T-helper 1 cell treated with Interleukin-12 subunit alpha and Interleukin-12 subunit beta and Interleukin-4 antibody, amounts not matched to agents 30 ng/mL and 1 ng/mL, for 36 hours (primary cell): ENCODE measurements at regions not wholly inside any gene's neighbourhood (a gene's known extent, or its start where the extent isn't known, plus 50 kb on each side); places are given as distances from the start of the nearest gene placed in this dataset.

Source experiments
- intact Hi-C: fragments of 100-400 bp; cut with micrococcal nuclease; formaldehyde crosslinking; loops from one replicate; pipeline ENCODE4 v1.15.1; 2024

DNA sequence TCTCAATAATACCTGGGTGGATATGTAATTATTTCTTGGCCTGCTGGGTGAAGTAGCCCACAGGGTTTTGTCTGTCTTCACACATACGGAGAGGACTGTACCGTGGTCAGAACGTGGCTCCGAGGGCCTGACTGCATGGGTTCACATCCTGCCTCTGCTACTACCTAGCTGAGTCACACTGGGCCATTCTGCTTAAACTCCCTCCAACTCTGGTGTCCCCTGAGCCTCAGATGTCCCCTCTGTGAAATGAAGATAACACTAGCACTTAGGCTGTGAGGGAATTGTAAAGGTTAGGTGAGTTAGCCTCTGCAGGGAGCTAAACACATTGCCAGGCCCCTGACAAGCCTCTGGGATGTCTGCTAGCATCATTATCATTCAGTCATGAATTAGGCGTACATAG lies 120.1 kb upstream of the NABP1 start:
- intact Hi-C loops: loop anchor here (10.0 kb wide), 2 partner anchors 467 to 1687 kb away; no protein-coding TSS in a partner anchor

DNA sequence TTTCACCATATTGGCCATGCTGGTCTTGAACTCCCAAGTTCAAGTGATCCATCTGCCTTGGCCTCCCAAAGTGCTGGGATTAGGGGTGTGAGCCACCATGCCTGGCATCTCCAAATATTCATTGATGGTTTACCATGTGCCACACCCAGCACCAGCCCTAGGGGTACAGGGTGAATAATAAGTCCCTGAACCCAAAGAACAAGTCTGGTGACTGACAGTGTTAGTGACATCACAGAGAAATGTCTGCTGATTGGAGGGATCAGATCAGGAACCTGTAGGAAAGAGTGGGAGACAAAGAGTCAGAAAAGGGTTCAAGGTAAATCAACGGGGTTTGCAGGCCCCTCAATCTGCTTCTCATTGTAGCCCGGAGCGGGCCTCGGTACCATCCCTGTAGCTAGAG lies 118.4 kb upstream of the NABP1 start:
- intact Hi-C loops: loop anchor here (10.0 kb wide), 2 partner anchors 465 to 1685 kb away; no protein-coding TSS in a partner anchor

DNA sequence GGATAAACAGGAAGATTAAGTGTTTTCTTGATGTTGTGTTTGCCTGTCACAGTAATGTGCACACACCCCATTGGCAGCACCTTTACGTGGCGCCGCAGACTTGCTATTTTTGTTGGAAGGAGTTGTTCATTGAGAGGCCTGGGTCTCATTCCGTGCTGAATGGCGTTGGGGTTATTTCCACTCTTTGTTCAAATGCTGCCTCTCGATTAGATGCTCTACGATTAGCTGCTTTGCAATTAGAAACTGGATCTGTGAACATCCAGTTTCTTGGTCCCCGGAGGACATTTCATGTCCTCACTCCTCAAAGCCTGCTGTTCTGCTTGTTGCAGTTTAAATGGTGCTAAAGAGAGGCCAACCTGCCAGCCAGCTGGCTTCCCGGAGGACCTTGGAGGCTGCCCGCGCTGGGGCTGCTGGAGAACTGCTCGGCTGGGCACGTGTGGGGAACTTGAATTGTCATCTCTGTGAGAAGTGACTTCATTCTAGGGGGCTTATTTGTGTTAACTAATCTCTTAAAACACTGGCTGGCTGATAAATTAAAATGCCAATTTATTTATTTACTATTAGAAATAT lies 117.4 kb upstream of the NABP1 start:
- intact Hi-C loops: no loop called here

DNA sequence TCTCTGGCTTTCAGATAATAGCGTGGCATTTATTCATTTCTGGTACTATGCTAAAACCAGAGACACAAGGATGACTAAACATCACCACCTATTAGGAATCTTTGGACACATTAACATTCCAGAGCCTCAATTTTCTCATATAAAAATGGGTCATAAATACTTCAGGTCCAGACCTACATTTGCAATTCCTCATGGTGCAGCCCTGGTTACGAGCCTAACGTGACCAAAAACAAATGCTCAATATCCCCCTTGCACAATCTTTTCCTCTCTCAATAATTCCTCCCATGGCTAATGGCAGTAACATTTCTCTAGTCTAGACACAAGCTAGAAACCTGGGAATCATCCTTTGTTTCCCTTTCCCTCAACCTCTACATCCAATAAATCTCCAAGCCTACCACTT lies 112.8 kb upstream of the NABP1 start:
- intact Hi-C loops: no loop called here

DNA sequence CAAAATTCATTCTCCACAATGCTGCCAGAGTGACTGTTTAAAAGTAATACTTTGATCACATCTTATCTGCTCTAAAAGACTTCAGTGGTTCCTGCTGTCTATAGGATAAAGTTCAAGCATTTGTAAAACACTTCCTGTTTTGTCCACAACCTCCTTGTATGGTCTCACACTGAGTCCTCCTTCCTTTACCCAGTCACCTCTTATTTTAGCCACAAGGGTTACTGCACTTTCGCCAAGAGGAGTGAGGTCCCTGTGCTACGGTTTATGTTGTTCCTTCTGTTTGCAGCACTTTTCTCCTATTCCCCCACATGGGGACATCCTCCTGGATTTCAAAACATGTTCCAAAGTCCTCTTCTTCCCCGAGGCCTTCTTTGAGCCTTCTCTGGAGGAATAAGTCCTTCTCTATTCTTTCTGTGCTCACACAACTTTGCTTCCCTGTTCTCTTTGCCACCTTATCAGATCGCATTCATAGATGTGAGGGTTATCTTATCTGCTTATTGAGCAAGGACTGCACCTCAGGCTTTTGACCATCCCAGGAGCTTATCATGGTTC lies 112.2 kb upstream of the NABP1 start:
- intact Hi-C loops: loop anchor here (1.0 kb wide), 5 partner anchors 10 to 597 kb away; no protein-coding TSS in a partner anchor

DNA sequence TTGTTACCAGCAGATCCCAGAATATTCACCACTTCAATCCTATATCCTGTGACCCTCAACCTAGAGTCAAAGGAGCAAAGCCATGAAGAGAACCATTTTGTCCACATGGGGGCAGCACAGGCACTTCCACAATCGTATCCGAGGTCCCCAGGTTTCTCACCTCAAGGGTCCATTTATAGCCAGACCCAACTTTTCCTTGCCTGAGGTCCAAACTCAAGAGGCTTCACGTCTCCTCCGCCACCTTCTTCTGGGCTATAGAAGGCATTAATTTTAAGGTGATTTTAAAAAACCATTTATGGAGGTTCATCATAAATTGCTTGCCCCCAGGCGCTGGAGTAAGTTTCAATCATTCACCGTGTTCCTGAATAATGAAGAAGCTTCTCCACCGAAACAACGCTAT lies 111.6 kb upstream of the NABP1 start:
- intact Hi-C loops: loop anchor here (1.0 kb wide), 5 partner anchors 11 to 596 kb away; no protein-coding TSS in a partner anchor

DNA sequence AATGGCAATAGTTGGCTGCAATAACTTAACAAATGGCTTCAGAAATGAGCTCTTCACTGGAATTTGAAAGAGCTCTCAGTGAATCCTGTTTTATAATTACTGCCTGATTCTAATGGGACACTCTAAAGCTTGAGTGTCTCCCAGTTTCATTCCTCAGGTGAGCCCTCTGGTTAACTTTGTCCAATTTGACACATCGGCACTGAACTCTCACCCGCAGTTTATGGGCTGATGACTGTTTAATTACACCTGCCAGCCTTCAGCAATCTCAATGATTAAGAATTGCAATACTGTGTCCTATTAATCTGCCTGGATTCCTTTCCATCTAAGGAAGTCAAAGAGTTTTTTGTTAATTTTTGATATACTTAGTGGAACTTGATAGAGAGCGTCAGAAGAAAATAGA lies 110.7 kb upstream of the NABP1 start:
- intact Hi-C loops: no loop called here

DNA sequence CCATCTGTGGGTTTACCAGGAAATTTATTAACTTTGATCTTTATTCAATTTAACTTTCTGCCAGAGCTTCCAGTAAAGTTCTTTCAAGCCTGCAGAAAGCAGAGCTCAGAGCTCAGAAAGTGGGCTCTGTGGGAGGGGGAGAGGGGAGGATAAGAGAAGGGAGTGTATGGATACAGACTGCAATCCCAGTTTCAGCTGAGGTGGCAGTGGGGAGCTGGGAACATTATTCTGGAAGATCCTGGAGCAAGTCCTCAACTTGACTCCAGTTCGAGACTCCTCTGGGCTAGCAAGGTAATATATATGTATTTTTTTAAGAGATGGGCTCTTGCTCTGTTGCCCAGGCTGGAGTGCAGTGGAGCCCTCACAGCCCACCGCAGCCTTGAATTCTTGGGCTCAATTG lies 108.9 kb upstream of the NABP1 start:
- intact Hi-C loops: no loop called here

DNA sequence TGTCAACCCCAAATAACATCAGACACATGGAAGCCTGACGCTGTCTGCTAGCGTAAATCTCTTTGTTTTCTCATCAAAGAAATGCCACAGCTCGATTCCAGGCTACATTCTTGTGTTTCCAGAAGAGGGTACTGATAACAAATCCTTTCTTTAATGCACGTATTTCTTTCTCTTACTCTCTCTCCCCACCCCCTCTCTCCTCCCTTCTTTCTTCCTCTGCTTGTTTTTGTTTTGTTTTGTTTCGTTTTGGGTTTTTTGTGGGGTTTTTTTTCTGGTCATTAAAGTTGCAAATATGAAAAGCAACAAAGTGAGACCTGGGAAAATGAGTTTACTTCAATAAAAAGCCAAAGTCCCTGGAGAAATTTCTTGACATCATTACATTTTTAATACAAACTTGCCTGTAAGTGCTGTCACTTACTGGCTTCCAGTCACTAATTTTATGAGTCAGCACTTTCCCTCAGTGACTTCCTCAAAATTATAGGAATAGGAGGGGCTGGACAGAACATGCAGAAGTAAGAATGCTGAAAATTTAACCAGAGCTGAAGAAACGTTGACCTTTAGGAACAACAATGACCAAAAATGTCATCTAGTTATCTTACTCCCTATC lies 106.7 kb upstream of the NABP1 start:
- intact Hi-C loops: loop anchor here (1.0 to 2.0 kb wide), 9 partner anchors 46 to 591 kb away; no protein-coding TSS in a partner anchor

DNA sequence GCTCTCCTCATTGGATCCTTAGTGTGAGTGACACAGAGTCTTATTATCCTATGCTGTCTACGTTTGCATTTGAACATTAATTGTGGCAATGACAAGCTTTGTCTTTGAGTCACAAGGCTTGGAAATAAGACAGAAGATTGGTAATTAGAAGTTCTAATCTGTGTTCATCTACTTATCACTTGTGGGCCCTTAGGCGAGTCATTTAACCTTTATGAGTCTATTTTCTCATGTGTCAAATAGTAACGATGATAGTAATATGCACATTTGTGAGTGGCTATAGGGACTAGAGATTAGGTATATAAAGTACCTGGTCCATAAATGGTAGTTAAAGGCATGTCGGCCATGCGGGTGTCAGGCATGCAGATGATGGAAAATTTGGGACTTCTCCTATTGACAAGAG lies 105.6 kb upstream of the NABP1 start:
- intact Hi-C loops: no loop called here

DNA sequence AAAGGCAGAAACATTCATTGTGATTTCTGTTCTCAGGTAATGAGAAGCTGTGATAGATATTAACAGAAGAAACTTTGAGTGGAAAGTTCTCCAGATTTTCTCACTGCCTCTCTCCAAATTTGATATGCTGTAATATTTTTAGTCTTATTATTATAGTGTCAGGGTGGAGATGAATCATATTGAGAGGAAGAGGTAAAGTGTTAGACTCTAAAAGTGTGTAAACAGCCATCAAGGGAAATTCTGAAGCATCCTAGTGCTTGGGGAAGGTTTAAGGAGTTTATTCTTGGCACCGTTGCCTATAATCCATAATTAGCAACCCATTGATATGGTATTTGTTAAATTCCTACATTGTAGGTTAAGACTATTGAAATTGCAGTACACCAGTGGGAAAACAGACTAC lies 104.7 kb upstream of the NABP1 start:
- intact Hi-C loops: no loop called here

DNA sequence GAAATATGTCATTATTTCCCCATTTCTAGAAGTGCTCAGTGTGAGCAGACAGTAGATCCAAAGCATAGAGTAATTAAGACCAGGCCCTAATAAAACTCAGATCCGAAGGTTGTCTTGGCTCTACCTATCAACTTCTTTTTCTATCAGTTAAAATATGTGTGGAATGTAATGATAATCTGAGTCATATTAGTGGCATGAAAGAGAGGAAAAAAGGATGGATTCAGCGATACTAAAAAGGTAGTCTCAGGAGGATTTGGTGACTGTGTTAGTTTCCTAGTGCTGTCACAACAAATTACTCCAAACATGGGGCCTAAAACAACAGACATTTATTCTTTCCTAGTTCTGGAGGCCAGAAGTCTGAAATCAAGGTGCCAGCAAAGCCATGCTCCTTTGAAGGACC lies 103.7 kb upstream of the NABP1 start:
- intact Hi-C loops: no loop called here

DNA sequence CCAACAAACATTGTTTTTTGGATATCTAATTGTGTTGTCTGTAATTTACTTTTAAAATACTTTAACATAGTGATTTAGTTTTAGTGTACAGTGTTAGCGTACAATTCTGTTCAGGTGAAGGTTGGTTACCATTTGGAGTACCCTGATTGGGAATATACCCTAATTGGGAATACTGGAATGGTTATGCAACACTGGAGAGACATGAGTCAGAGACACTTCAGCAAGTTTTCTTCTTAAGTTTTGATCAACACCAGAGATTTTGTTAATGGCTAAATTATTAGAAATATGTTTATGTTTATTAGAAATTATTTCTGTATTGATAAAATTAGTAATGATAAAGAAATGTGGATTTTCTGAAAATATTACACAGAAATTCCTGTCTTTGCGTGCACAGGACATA lies 100.3 kb upstream of the NABP1 start:
- intact Hi-C loops: no loop called here

DNA sequence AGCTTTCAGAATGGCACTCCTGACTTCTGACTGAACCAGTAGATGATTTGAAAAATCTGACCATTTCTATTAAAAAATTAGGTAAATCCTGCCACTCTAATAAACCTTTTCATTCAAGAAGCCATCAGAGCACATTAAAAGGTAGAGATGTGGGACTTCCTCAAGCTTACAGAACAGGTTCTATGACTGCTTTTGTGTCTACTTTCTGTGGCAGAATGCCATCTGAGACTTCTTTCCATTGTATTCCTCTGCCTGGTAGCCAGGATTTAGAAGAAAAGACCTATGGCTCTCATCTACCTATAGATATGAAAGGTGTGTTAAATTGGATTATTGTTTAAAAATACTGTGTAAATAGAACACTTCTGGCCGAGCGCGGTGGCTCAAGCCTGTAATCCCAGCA lies 99.9 kb upstream of the NABP1 start:
- intact Hi-C loops: no loop called here

DNA sequence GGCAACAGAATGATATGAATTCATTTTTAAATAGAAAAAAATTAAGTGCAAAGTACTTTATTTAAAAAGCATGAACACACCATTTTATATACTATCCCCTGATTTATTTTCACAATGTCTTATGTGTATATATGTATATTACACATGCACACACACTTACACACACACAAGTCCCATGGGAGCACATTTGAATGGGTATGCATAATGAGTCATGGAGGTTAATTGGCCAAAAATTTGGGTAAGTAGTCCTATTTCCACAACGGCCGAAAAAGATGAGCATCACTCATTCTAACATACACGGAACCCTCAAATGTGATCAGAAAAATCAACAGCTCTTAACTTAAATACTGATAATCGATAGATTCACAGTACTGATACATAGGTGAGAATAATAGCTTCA lies 97.4 kb upstream of the NABP1 start:
- intact Hi-C loops: no loop called here

DNA sequence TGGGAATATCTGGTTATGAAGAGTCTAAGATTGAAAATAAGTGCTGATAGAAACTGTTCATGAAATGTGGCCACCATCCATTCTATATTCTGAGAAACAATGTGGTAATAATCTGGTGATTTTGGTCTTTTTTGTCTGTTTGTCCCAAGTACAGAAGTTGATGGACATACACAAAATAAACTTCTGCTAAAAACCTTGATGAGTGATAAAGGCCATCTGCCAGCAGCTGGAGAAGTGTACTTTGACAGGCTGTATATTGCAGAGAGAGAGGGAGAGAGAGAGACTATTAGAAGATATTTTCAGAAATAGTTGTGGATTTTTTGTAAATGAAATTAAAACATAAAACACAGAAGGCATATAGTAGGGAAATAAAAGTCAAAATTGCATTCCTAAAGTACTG lies 96.9 kb upstream of the NABP1 start:
- intact Hi-C loops: no loop called here

DNA sequence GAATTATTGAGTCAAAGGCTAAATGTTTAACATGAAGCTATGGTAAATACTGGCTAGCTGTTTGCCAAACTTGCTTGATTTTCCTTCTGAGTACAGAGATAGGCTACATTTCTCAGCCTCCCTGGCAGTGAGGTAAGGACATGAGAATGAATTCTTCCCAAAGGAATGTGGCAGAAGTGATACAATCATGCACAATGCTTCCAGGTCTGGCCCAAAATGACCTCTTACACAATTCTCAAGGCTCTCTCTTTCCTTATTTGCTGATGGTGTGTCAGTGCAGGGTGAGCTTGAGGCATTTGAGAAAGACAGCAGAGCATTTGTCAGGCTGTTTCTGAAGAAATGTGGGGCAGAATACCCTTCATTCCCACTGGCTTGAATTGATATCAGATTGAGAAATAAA lies 95.6 kb upstream of the NABP1 start:
- intact Hi-C loops: no loop called here

DNA sequence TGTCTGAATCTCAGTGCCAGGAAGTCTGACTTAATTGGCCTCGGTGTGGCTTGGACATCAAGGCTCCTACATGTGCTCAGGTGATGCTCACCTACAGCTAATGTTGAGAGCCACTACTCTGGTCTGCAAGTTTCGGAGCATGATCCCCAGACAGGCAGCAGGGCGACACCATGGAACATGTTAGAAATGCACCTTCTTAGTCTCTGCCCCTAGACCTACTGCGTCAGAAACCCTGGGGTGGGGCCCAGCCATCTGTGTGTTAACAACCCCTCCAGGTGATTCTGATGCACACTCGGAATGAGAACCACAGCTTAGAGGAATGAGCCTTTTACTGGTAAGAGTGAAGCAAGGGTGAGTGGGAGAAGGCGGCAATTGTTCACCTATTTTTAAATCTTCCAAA lies 86.9 kb upstream of the NABP1 start:
- intact Hi-C loops: no loop called here

DNA sequence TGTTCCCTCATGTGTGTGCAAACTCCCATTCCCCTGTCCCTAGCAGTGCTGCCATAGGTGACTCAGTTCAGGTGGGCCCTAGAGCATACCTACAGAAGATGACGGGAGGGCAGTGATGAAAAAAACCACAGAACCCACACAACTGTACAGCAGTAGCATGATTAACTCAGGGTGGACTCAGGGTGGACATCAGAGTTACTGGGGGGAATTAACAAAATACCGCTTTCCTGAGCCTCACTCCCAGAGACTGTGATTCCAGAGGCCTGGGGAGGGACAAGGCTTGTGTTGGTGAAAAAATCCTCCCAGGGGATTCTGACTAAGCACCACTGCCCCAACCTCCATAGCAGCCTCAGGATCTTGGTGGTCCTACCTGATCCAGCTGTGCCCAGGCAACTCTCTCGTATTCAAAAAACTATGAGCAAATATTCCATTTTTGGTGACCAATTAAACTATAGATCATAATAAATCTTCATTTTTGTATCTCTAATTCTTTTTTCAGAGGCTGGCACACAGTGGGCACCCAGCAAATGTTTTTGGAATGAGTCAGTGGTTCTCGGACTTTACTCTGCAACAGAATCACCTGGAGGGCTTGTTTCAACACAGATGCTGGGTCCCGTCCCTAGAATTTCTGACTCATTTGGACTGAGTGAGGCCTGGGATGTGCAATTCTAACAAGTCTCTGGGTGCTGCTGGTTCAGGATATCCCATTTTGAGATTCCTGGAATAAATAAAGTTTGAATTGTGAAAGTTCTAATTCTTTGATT lies 84.1 kb upstream of the NABP1 start:
- intact Hi-C loops: no loop called here

DNA sequence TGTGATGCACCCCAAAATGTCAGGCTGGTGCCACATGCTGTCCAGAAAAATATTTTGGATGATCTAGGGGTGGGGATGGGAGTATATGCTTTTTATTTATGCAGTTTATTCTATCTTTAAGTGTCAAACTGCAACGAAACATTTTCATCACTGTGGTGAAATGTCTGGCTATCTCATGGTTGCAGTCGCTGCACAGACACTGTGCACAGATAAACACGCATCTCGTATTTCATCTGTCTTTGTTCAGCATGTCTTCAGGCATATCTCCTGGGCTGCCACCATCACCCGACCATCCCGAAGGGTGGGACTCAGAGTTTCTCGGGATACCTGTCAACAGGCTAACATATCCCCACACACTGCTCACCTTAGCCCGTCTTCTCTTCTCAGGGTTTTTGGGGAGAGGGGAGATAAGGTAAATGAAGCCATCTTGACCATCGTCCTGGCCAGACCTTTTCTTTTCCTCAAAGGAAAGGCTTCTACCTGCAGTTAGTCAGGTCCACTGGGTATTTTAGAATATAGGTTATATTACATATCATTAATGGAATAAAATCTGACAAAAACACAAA lies 80.7 kb upstream of the NABP1 start:
- intact Hi-C loops: no loop called here

DNA sequence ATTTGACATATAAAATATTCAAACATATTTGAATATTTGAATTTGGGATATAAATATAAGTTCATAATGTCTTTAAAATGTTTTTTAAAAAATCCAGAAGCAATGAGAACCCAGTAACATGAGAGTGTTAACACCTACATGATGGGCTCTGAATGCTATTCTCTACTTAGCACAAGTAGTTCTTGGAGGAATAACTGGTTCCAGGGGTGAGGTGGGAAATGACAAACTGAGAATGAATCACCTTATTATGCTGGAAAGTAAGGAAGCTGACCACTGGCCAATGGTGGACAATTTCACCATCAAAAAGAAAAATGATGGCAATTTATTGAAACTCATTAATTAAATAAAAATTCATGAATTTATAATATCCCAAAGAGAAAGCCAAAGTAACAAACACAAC lies 79.6 kb upstream of the NABP1 start:
- intact Hi-C loops: no loop called here

DNA sequence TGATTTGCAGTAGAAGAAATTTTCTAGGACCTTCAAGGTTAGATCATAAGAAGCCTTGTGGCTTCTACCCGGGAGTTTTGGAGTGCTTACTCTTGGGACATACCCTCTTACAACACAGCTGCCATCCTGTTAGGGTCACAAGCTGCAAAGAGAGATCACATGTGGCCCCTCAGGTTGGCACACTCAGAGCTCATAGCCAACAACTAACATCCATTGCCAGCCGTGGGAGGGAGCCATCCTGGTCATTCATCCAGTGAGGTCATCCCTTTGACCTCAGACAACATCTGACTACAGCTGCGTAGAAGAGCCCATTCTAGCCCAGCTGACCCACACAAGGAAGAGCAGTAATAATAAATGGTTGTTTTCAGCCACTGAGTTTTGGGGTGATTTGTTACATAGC lies 76.9 kb upstream of the NABP1 start:
- intact Hi-C loops: no loop called here
